ENCODE measurements at regions not wholly inside any gene's neighbourhood (a gene's known extent, or its start where the extent isn't known, plus 50 kb on each side); places are given as distances from the start of the nearest gene placed in this dataset.

- TF ChIP-seq CTCF (IDR thresholded peaks at IDR 0.05) (no peak), POLR2AphosphoS5 (IDR thresholded peaks at IDR 0.05) (no peak), POLR2A (IDR thresholded peaks at IDR 0.05) (no peak), EP300 (IDR thresholded peaks at IDR 0.05) (no peak)
These were observed 317.2 kb upstream of the CDH2 start for GRCh38 chr18:28494151-28494550.
